MM.1S (cell line): ENCODE measurements at regions not wholly inside any gene's neighbourhood (a gene's known extent, or its start where the extent isn't known, plus 50 kb on each side); places are given as distances from the start of the nearest gene placed in this dataset.
A peak's percentile ranks its signal among the peaks of the same experiment; 100 is the strongest.

Experiments
- DNase-seq: peaks from one replicate; pipeline ENCODE4 v3.0.0-alpha.2; 2015
- H2AFZ ChIP-seq: fragments of 300-600 bp; sonication (generic); 2 replicates; pipeline ENCODE4 v1.6.0; 2016; ENCODE audit warnings: antibody characterized with exemption, low read length
- H3F3A ChIP-seq: fragments of 300-600 bp; sonication (generic); 2 replicates; pipeline ENCODE4 v1.6.1; 2016; ENCODE audit warnings: mild to moderate bottlenecking, antibody characterized with exemption, low read length, moderate library complexity, mixed read lengths; ENCODE audit not compliant: insufficient read depth
- H3K27ac ChIP-seq: fragments of 300-600 bp; sonication (generic); 2 replicates; pipeline ENCODE4 v1.5.1; 2016; ENCODE audit warnings: mild to moderate bottlenecking, low read length
- H3K27me3 ChIP-seq: fragments of 300-600 bp; sonication (generic); replicated peaks from 2 replicates; pipeline ENCODE4 v1.6.0; 2016; ENCODE audit warnings: low read length; ENCODE audit not compliant: insufficient read depth
- H3K36me3 ChIP-seq: fragments of 300-600 bp; sonication (generic); replicated peaks from 2 replicates; pipeline ENCODE4 v1.6.1; 2016; ENCODE audit warnings: mild to moderate bottlenecking, low read length, mixed read lengths; ENCODE audit not compliant: insufficient read depth
- H3K4me1 ChIP-seq: fragments of 300-600 bp; sonication (generic); 2 replicates; pipeline ENCODE4 v1.6.1; 2016; ENCODE audit warnings: low read length, mixed read lengths
- H3K4me2 ChIP-seq: fragments of 300-600 bp; sonication (generic); 2 replicates; pipeline ENCODE4 v1.6.0; 2016; ENCODE audit warnings: low read depth, low read length
- H3K4me3 ChIP-seq: fragments of 300-600 bp; sonication (generic); 2 replicates; pipeline ENCODE4 v1.5.1; 2016; ENCODE audit warnings: low read length, mixed read lengths
- H3K79me2 ChIP-seq: fragments of 300-600 bp; sonication (generic); 2 replicates; pipeline ENCODE4 v1.6.1; 2016; ENCODE audit warnings: mixed run types, low read length, mixed read lengths
- H3K9ac ChIP-seq: fragments of 300-600 bp; sonication (generic); 2 replicates; pipeline ENCODE4 v1.6.1; 2016; ENCODE audit warnings: low read length, mixed read lengths
- H3K9me2 ChIP-seq: fragments of 300-600 bp; sonication (generic); replicated peaks from 2 replicates; pipeline ENCODE4 v1.6.1; 2016; ENCODE audit warnings: mild to moderate bottlenecking, low read length, mixed read lengths; ENCODE audit not compliant: insufficient read depth
- H3K9me3 ChIP-seq: fragments of 300-600 bp; sonication (generic); replicated peaks from 2 replicates; pipeline ENCODE4 v1.6.1; 2016; ENCODE audit warnings: mild to moderate bottlenecking, low read length, mixed read lengths; ENCODE audit not compliant: insufficient read depth
- H4K20me1 ChIP-seq: fragments of 300-600 bp; sonication (generic); 2 replicates; pipeline ENCODE4 v1.6.1; 2016; ENCODE audit warnings: mild to moderate bottlenecking, low read length, moderate library complexity, mixed read lengths; ENCODE audit not compliant: insufficient read depth
- CTCF ChIP-seq: fragments of 300-600 bp; sonication (generic); IDR thresholded peaks from 2 replicates; pipeline ENCODE4 v1.5.1; 2016; ENCODE audit warnings: antibody characterized with exemption, low read length, mixed read lengths
- EZH2 ChIP-seq: fragments of 300-600 bp; sonication (generic); optimal IDR thresholded peaks from 2 replicates; pipeline ENCODE3; 2017; ENCODE audit warnings: low read depth, mild to moderate bottlenecking, antibody characterized with exemption, low read length, mixed read lengths
- EZH2phosphoT487 ChIP-seq: fragments of 300-600 bp; sonication (generic); IDR thresholded peaks from 2 replicates; pipeline ENCODE4 v1.6.1; 2018; ENCODE audit warnings: antibody characterized with exemption, low read length

DNA sequence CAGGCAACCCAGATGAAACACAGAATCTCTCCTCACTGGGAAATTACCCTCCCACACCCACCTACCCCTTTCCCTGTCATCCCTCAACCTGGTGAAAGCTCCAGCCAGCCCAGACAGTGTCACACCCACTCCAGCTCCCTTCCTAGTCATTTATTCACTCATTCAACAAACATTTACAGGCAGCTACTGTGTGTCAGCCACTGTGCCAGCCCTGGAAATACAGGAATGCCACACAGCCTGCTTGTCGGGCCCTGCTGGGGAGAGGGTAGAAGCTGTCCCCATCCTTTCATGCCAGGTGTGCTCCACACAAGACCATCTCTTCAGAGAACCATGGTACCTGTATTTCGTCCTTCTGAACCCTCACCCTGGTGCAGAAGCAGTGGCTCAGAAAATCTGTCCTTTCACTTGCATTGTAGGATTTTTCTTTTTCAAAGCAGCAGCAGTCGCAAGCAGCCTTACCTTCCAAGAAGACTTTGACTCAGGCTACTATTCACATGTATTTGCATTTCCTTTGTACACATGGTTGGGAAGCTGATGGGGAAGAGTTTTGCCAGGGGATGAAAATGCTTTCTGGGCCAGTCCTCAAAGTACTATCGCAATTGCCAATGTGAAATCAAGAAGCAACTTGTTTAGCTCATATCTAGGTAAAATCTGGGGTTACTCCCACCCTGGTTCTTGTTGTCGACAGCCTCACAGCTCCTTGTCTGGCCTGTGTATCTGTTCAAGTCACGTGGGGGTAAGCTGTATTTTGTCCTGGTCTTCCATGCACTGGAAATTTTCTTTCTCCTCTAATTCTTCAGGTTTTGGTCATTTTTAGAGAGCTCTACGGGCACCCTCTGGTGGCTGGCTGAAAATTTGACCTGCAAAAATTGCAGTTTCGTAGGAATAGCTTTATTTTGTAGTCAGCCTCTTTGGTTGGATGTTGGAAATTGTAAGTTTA is 147.4 kb upstream of the EGLN3 start:
- Histone ChIP-seq H3K27ac (no peak overlapping the region), H3K9ac (no peak overlapping the region), H3K27me3 (no peaks in the 10 kb centered on the region), H3K36me3 (no peaks in the 10 kb centered on the region), H3K9me3 (no peaks in the 10 kb centered on the region), H3F3A (no peaks in the 10 kb centered on the region), H2AFZ (no peak overlapping the region), H3K9me2 (no peaks in the 10 kb centered on the region), H3K4me3 (no peak overlapping the region), H3K79me2 (no peaks in the 10 kb centered on the region), H3K4me2 (no peak overlapping the region), H3K4me1 (no peaks in the 10 kb centered on the region), H4K20me1 (no peaks in the 10 kb centered on the region)
- DNase-seq: no peak
- TF ChIP-seq EZH2phosphoT487 (no peak), CTCF (peak; percentile 28), EZH2 (no peak)

DNA sequence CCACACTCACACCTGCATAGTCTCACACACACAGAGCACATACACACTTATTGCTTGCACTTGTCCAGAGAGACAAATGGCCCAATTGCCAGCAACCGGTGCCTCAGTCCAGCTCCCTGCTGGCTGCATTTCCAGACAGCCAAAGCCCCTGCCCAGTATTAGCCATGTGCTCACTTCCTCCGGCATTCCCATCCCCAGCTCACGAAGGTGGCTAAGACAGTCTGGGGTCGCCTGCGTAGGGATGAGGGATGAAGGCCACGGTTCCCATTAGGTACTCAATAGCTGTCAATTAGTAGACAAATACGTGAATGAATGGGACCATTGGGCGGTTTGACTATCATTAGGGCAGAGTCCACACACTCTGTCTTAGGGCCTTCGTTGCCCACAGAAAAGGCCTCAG is 146.8 kb upstream of the EGLN3 start:
- no peak overlapping the region for H3K4me3 ChIP-seq
- no peak overlapping the region for H3K4me2 ChIP-seq
- no peaks in the 10 kb centered on the region for H3K79me2 ChIP-seq
- no peaks in the 10 kb centered on the region for H3K9me3 ChIP-seq
- no peaks in the 10 kb centered on the region for H3K36me3 ChIP-seq
- H3K4me1 ChIP-seq: no peaks in the 10 kb centered on the region
- no peaks in the 10 kb centered on the region for H4K20me1 ChIP-seq
- no peaks in the 10 kb centered on the region for H3K27me3 ChIP-seq
- TF ChIP-seq CTCF: no peak
- no peak for TF ChIP-seq EZH2
- no peak for TF ChIP-seq EZH2phosphoT487
- H3K9me2 ChIP-seq: no peaks in the 10 kb centered on the region
- no peak for DNase-seq
- no peak overlapping the region for H3K9ac ChIP-seq
- H3F3A ChIP-seq: no peaks in the 10 kb centered on the region
- H2AFZ ChIP-seq: no peak overlapping the region
- H3K27ac ChIP-seq: no peak overlapping the region

DNA sequence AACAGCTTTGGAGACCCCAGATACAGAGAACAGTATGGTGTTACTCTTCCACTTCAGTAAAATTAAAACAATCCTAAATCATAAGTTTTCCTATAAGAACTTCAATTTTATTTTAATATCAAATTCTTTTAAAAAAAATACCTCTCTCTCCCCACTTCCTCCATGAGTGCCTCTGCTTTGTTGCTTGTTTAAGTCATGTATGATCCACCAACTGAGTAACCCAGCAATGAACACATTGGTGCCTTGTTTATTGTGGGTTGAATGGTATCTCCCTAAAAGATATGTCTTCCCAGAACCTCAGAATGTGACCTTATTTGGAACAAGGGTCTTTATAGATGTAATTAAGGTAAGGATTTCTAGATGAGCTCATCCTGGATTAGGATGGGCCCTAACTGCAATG is 143.5 kb upstream of the EGLN3 start:
- H3K9me2 ChIP-seq: no peaks in the 10 kb centered on the region
- no peaks in the 10 kb centered on the region for H3K79me2 ChIP-seq
- H3K4me1 ChIP-seq: no peaks in the 10 kb centered on the region
- H4K20me1 ChIP-seq: no peaks in the 10 kb centered on the region
- H3K27ac ChIP-seq: no peak overlapping the region
- H3K4me3 ChIP-seq: no peak overlapping the region
- H2AFZ ChIP-seq: no peak overlapping the region
- H3K9ac ChIP-seq: no peak overlapping the region
- no peaks in the 10 kb centered on the region for H3K36me3 ChIP-seq
- H3F3A ChIP-seq: no peaks in the 10 kb centered on the region
- TF ChIP-seq EZH2phosphoT487 (no peak), EZH2 (no peak), CTCF (no peak)
- no peak for DNase-seq
- no peaks in the 10 kb centered on the region for H3K27me3 ChIP-seq
- no peak overlapping the region for H3K4me2 ChIP-seq
- no peaks in the 10 kb centered on the region for H3K9me3 ChIP-seq
